ENCODE measurements at regions not wholly inside any gene's neighbourhood (a gene's known extent, or its start where the extent isn't known, plus 50 kb on each side); places are given as distances from the start of the nearest gene placed in this dataset.
A peak's percentile ranks its signal among the peaks of the same experiment; 100 is the strongest.
"Not testable (repeated sequence)": the region's sequence is repeated elsewhere in the genome, so short reads cannot be mapped to it uniquely, and the experiment has no call there.

GRCh38 chr1:146883190-146883589 lies 54.9 kb upstream of the NBPF12 start:
- not testable (repeated sequence) for DNase-seq

- not testable (repeated sequence) for DNase-seq
These were observed 57.0 kb upstream of the NBPF12 start for GRCh38 chr1:146881096-146881495.

GRCh38 chr1:146863799-146864319 lies 74.3 kb upstream of the NBPF12 start:
- DNase-seq = not testable (repeated sequence)

- DNase-seq = not testable (repeated sequence)
These were observed 85.0 kb upstream of the NBPF12 start for GRCh38 chr1:146853147-146853546.

GRCh38 chr1:146850352-146850889 lies 87.7 kb upstream of the NBPF12 start:
- DNase-seq = not testable (repeated sequence)

- not testable (repeated sequence) for DNase-seq
These were observed 99.4 kb upstream of the NBPF12 start for GRCh38 chr1:146838725-146839124.

- not testable (repeated sequence) for DNase-seq
These were observed 111.2 kb upstream of the NBPF12 start for GRCh38 chr1:146826957-146827356.

- DNase-seq = not testable (repeated sequence)
These were observed 143.9 kb upstream of the NBPF12 start for GRCh38 chr1:146794236-146794635.

GRCh38 chr1:146792725-146793124 lies 145.4 kb upstream of the NBPF12 start:
- not testable (repeated sequence) for DNase-seq

- peak; percentile 6 for DNase-seq
These were observed 153.7 kb upstream of the NBPF12 start for GRCh38 chr1:146784212-146784940.

GRCh38 chr1:146781235-146781634 lies 156.9 kb upstream of the NBPF12 start:
- DNase-seq = not testable (repeated sequence)

GRCh38 chr1:146777826-146778602 lies 160.1 kb upstream of the NBPF12 start:
- not testable (repeated sequence) for DNase-seq

GRCh38 chr1:146774988-146775387 lies 163.1 kb upstream of the NBPF12 start:
- DNase-seq = not testable (repeated sequence)

- DNase-seq = not testable (repeated sequence)
These were observed 163.9 kb upstream of the NBPF12 start for GRCh38 chr1:146774271-146774670.

GRCh38 chr1:146771409-146771808 lies 166.7 kb upstream of the NBPF12 start:
- DNase-seq = not testable (repeated sequence)

- not testable (repeated sequence) for DNase-seq
These were observed 167.1 kb upstream of the NBPF12 start for GRCh38 chr1:146770998-146771397.

- DNase-seq = not testable (repeated sequence)
These were observed 174.9 kb upstream of the NBPF12 start for GRCh38 chr1:146763234-146763633.

GRCh38 chr1:146756858-146757257 lies 181.3 kb upstream of the NBPF12 start:
- not testable (repeated sequence) for DNase-seq

GRCh38 chr1:146748686-146749085 lies 189.4 kb upstream of the NBPF12 start:
- DNase-seq = not testable (repeated sequence)

GRCh38 chr1:146731981-146732680 lies 206.0 kb upstream of the NBPF12 start:
- not testable (repeated sequence) for DNase-seq

GRCh38 chr1:146729642-146730344 lies 208.3 kb upstream of the NBPF12 start:
- DNase-seq = not testable (repeated sequence)

- DNase-seq = not testable (repeated sequence)
These were observed 223.1 kb upstream of the NBPF12 start for GRCh38 chr1:146715054-146715453.

All from MV-4-11 (cell line).